WI38 (cell line): ENCODE measurements at regions not wholly inside any gene's neighbourhood (a gene's known extent, or its start where the extent isn't known, plus 50 kb on each side); places are given as distances from the start of the nearest gene placed in this dataset.
"Not testable (repeated sequence)": the region's sequence is repeated elsewhere in the genome, so short reads cannot be mapped to it uniquely, and the experiment has no call there.

Experiments
- H3K4me3 ChIP-seq: 2 replicates; pipeline ENCODE4 v1.5.1; 2011; ENCODE audit warnings: low read depth, mild to moderate bottlenecking, control low read depth, low read length
- TF ChIP-seq, protein P1 (sequence below): IDR thresholded peaks from 2 replicates; pipeline ENCODE4 v1.5.1; 2012; ENCODE audit warnings: low read depth, mild to moderate bottlenecking, control low read depth, low read length

GRCh38 chr2:190005513-190005912, 57.0 kb downstream of the MSTN start:
- H3K4me3 ChIP-seq = no peak overlapping the region
- TF ChIP-seq, protein P1, sequence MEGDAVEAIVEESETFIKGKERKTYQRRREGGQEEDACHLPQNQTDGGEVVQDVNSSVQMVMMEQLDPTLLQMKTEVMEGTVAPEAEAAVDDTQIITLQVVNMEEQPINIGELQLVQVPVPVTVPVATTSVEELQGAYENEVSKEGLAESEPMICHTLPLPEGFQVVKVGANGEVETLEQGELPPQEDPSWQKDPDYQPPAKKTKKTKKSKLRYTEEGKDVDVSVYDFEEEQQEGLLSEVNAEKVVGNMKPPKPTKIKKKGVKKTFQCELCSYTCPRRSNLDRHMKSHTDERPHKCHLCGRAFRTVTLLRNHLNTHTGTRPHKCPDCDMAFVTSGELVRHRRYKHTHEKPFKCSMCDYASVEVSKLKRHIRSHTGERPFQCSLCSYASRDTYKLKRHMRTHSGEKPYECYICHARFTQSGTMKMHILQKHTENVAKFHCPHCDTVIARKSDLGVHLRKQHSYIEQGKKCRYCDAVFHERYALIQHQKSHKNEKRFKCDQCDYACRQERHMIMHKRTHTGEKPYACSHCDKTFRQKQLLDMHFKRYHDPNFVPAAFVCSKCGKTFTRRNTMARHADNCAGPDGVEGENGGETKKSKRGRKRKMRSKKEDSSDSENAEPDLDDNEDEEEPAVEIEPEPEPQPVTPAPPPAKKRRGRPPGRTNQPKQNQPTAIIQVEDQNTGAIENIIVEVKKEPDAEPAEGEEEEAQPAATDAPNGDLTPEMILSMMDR = no peak

GRCh38 chr2:189999661-190000060, 62.9 kb downstream of the MSTN start:
- TF ChIP-seq, protein P1 = no peak
- no peak overlapping the region for H3K4me3 ChIP-seq

DNA sequence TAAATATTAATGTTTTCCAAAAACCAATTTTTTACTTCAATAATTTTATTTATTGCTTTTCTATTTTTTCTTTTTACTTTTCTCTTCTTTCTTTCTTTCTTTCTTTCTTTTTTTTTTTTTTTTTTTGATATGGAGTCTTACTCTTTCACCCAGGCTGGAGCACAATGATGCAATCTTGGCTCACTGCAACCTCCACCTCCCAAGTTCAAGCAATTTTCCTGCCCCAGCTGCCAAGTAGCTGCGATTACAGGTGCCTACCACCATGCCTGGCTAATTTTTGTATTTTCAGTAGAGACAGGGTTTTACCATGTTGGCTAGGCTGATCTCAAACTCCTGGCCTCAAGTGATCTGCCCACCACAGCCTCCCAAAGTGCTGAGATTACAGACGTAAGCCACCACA, 63.9 kb downstream of the MSTN start:
- H3K4me3 ChIP-seq = not testable (repeated sequence)

DNA sequence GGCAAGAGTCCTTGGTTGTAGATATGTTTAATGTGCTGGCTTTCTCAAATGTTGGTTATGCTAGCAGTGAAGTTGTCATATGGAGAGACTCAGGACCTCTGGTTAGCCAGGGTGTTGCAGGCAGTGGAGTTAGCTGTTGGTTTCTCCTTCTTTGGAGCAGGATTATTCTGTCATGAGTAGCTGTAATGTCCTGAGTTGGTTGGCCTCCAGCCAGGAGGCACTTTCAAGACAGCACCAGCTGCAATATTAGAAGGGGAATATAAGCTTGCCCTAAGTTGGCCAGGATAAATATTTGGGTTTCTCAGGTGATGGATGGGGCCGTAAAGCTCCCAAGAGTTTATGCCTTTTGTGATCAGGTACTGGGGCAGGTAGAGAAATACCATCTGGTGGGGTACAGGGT, 65.5 kb downstream of the MSTN start:
- no peak overlapping the region for H3K4me3 ChIP-seq
- TF ChIP-seq, protein P1 = no peak

DNA sequence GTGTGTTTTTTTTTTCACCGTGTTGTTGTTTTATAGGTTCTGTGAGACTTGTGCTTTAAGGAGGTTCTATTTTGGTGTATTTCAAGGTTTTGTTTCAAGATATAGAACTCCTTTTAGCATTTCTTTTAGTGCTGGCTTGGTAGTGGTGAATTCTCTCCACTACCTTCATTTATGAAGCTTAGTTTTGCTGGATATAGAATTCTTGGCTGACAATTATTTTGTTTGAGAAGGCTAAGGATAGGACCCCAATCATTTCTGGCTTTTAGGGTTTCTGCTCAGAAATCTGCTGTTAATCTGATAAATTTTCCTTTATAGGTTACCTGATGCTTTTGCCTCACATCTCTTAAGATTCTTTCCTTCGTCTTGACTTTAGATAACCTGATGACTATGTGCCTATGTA, 66.8 kb downstream of the MSTN start:
- H3K4me3 ChIP-seq = no peak overlapping the region
- TF ChIP-seq, protein P1 = no peak

DNA sequence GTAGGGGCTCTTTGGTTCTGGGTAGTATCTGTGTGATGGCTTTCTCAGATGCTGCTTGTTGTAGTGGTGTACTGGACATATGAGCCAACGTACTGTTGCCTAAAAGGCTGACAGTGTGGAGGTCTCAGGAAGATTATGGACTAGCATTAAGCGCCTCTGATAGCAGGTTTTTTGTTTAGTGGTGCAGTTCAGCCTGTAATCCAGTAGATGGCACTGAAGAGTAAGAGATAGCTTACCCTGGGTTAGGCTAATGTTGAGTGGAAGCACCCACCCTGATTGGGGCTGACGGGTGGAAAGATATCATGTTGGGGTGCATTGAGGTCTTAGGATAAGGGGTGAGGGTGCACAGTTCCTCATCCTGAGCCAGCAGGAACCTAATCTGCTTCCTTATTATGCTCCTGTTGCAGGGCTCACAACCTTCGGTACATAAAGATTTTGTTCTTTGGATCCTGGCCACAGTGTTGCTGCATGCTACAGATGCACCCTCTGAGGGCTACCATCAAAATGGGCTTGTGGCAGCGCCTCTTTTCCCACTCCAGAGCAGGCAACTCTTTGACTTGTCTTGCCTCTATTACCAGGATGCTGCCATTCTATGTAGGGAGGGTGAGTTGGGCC, 79.6 kb downstream of the MSTN start:
- no peak overlapping the region for H3K4me3 ChIP-seq
- TF ChIP-seq, protein P1 = peak; percentile 44

DNA sequence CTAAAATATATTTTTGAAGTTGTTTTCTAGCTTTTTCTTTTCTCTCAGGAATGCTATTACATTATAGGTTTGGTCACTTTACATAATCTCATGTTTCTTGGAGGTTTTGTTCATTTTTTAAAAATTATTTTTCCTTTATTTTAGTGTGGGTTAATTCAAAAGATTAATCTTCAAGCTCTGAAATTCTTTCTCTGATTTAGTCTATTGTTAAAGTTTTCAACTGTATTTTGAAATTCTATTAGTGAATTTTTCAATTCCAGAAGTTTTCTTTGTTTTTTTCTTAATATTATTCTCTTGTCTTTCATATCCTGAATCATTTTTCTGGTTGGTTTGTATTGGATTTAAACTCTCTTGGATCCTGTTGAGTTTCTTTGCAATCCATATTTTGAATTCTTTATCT, 80.4 kb downstream of the MSTN start:
- TF ChIP-seq, protein P1 = no peak
- no peak overlapping the region for H3K4me3 ChIP-seq

GRCh38 chr2:189976488-189976887, 86.0 kb downstream of the MSTN start:
- H3K4me3 ChIP-seq = not testable (repeated sequence)
